Activated CD8-positive, alpha-beta T cell treated with anti-CD3 and anti-CD28 coated beads for 36 hours (primary cell): ENCODE measurements at regions not wholly inside any gene's neighbourhood (a gene's known extent, or its start where the extent isn't known, plus 50 kb on each side); places are given as distances from the start of the nearest gene placed in this dataset.
A peak's percentile ranks its signal among the peaks of the same experiment; 100 is the strongest.

ENCODE experiments used
- ATAC-seq: fragments of 200-7000 bp; cut with Tn5 transposase; one replicate; pipeline ENCODE4 v1.10.0; 2021; ENCODE audit warnings: mild to moderate bottlenecking, moderate library complexity
- CTCF ChIA-PET: fragments of 350-600 bp; sonication (Branson Sonifier 250); formaldehyde crosslinking; loops from one replicate; lab custom pipeline; 2021; ENCODE audit warnings: antibody characterized with exemption; lab: Charles Lee
- POLR2A ChIA-PET: fragments of 350-600 bp; sonication (Branson Sonifier 250); formaldehyde crosslinking; loops from one replicate; lab custom pipeline; 2021; ENCODE audit warnings: antibody characterized with exemption; lab: Charles Lee
- DNase-seq: peaks from one replicate; pipeline ENCODE4 v3.0.0-alpha.2; 2020
- H3K27ac Mint-ChIP-seq: one replicate; pipeline ENCODE4 v1.8.0; 2021; ENCODE audit warnings: mild to moderate bottlenecking, mixed read lengths
- H3K27me3 Mint-ChIP-seq: one replicate; pipeline ENCODE4 v1.8.0; 2021; ENCODE audit warnings: mixed read lengths
- H3K36me3 Mint-ChIP-seq: one replicate; pipeline ENCODE4 v1.8.0; 2021; ENCODE audit warnings: low read depth, mixed read lengths
- H3K4me1 Mint-ChIP-seq: one replicate; pipeline ENCODE4 v1.8.0; 2021; ENCODE audit warnings: low read depth, mixed read lengths
- H3K4me3 Mint-ChIP-seq: one replicate; pipeline ENCODE4 v1.8.0; 2021; ENCODE audit warnings: mild to moderate bottlenecking, moderate library complexity, mixed read lengths
- H3K9me3 Mint-ChIP-seq: one replicate; pipeline ENCODE4 v1.8.0; 2021; ENCODE audit warnings: mixed read lengths
- intact Hi-C: fragments of 100-400 bp; cut with micrococcal nuclease; formaldehyde crosslinking; loops from one replicate; pipeline ENCODE4 v1.10.0; 2022
- TF ChIP-seq, protein P1 (sequence below): fragments of 200-600 bp; IDR thresholded peaks from one replicate; pipeline ENCODE4 v1.8.0; 2022; ENCODE audit warnings: antibody characterized with exemption, mild to moderate bottlenecking

DNA sequence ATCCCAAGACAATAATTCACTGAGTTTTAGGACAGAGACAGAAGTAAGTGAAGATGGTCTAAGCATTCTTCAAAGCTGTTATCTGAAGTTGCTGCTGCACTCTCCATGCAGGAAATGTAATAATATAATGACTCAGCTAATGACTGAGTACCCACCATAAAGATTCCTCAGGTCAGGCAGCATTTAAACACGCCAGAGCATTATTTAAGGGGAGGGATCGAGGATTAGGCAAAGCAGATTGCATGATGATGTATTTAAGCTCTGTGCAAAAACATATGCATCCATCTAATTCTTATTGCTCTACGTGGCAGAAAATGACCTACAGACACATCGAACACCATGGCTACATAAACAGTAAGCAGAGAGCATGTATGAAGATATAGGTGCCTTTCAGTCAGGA, 216.4 kb downstream of the UNC5CL start:
- H3K4me1 Mint-ChIP-seq = peaks cover 3% of the 10 kb centered on the region
- no peak for ATAC-seq
- no peak for DNase-seq
- TF ChIP-seq, protein P1, sequence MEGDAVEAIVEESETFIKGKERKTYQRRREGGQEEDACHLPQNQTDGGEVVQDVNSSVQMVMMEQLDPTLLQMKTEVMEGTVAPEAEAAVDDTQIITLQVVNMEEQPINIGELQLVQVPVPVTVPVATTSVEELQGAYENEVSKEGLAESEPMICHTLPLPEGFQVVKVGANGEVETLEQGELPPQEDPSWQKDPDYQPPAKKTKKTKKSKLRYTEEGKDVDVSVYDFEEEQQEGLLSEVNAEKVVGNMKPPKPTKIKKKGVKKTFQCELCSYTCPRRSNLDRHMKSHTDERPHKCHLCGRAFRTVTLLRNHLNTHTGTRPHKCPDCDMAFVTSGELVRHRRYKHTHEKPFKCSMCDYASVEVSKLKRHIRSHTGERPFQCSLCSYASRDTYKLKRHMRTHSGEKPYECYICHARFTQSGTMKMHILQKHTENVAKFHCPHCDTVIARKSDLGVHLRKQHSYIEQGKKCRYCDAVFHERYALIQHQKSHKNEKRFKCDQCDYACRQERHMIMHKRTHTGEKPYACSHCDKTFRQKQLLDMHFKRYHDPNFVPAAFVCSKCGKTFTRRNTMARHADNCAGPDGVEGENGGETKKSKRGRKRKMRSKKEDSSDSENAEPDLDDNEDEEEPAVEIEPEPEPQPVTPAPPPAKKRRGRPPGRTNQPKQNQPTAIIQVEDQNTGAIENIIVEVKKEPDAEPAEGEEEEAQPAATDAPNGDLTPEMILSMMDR = no peak
- H3K27ac Mint-ChIP-seq = no peak overlapping the region
- ChIA-PET POLR2A (no interaction called here), CTCF (interaction anchor here (0.8 to 1.6 kb wide), 3 partner anchors 19 to 24 kb away, joined by 3 to 4 read pairs (median 4); no protein-coding TSS in a partner anchor)
- no peaks in the 10 kb centered on the region for H3K36me3 Mint-ChIP-seq
- H3K27me3 Mint-ChIP-seq = peaks cover 18% of the 10 kb centered on the region
- intact Hi-C loops = no loop called here
- no peaks in the 10 kb centered on the region for H3K9me3 Mint-ChIP-seq
- no peak overlapping the region for H3K4me3 Mint-ChIP-seq

DNA sequence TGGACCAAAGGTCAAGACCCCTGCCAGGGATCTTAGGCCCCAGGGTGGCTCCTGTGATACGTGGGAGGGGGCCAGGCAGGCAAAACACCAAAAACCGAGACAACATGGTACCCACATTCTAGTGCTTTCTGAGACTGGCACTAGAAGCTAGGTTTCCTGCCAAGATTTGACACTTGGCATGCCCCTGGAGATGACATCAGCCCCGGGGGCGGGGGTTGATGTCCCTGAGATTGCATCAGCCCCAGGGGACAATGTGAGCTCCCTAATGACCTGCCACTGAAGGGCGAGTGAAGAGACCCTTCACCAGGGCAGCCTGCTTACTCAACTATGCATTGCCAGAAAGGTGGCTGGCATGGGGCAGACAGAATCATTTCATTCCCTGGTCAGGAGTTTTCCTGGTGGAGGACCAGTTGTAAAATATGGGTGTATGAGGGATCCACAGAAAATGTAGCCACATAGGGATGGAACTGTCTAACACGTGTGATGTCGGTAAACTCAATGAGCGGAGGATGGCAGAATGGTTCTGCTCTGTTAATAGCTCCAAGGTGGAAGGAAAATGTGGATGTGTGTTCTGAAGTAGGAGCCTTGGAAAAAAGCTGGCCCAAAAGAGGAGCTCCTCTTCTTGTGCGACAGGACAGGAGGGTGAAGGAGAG, 219.7 kb downstream of the UNC5CL start:
- ChIA-PET CTCF (interaction anchor here (1.5 kb wide), 1 partner anchor 16 kb away, joined by 4 read pairs; no protein-coding TSS in a partner anchor), POLR2A (interaction anchor here (1.5 kb wide), 1 partner anchor 11 kb away, joined by 3 read pairs; no protein-coding TSS in a partner anchor)
- Mint-ChIP-seq H3K4me1 (peaks cover 3% of the 10 kb centered on the region), H3K9me3 (no peaks in the 10 kb centered on the region), H3K27ac (peak overlapping the region; percentile 69), H3K4me3 (no peak overlapping the region), H3K36me3 (no peaks in the 10 kb centered on the region), H3K27me3 (peaks cover 12% of the 10 kb centered on the region)
- intact Hi-C loops = no loop called here
- TF ChIP-seq, protein P1 = no peak
- peak; percentile 62 for DNase-seq
- peak; percentile 17 for ATAC-seq

DNA sequence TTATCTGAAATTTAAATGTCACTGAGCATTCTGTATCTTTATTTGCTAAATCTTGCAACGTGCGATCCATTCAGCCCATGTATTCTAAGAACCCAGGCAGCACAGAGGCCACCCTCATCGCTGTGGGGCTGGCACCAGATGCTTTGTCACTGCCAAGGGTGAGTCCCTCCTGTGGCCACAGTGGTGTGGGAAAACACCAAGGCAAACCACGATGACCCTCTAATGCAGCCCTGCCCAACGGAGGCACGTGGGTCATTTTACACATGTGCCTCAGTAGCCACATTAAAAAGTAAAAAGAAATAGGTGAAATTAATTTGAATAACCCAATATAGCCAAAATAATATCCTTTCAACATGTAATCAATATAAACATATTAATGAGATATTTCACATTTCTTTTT, 221.7 kb downstream of the UNC5CL start:
- H3K4me1 Mint-ChIP-seq = peaks cover 3% of the 10 kb centered on the region
- H3K27ac Mint-ChIP-seq = no peak overlapping the region
- ChIA-PET POLR2A (interaction anchor here (0.6 kb wide), 1 partner anchor 1103 kb away, joined by 4 read pairs; no protein-coding TSS in a partner anchor), CTCF (no interaction called here)
- TF ChIP-seq, protein P1 = no peak
- ATAC-seq = no peak
- no peak overlapping the region for H3K4me3 Mint-ChIP-seq
- peak; percentile 10 for DNase-seq
- intact Hi-C loops = no loop called here
- no peaks in the 10 kb centered on the region for H3K9me3 Mint-ChIP-seq
- H3K27me3 Mint-ChIP-seq = peaks cover 3% of the 10 kb centered on the region
- no peaks in the 10 kb centered on the region for H3K36me3 Mint-ChIP-seq

DNA sequence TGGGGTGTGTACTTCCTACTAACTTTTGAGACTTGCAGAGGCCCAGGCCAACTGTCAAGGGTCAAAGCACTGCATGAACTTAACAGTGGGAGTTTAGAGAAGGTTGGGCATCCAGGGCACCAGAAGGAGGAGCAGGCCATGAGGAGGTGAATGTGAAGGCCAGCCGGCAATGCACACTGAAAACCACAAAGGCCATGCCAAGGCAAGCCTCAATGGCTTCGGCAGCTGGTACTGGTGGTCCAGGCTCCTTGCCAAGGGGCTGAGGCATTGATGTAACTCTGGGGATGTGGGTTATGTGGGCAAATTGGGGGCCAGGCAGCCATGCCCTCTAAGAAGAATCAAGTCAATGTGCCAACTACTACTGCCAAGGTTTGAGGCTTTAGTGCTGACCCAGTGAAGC, 222.4 kb downstream of the UNC5CL start:
- ChIA-PET POLR2A (no interaction called here), CTCF (no interaction called here)
- intact Hi-C loops = no loop called here
- no peak overlapping the region for H3K27ac Mint-ChIP-seq
- peaks cover 3% of the 10 kb centered on the region for H3K4me1 Mint-ChIP-seq
- ATAC-seq = no peak
- H3K36me3 Mint-ChIP-seq = no peaks in the 10 kb centered on the region
- no peaks in the 10 kb centered on the region for H3K9me3 Mint-ChIP-seq
- TF ChIP-seq, protein P1 = no peak
- no peak overlapping the region for H3K4me3 Mint-ChIP-seq
- no peak for DNase-seq
- peaks cover 3% of the 10 kb centered on the region for H3K27me3 Mint-ChIP-seq

DNA sequence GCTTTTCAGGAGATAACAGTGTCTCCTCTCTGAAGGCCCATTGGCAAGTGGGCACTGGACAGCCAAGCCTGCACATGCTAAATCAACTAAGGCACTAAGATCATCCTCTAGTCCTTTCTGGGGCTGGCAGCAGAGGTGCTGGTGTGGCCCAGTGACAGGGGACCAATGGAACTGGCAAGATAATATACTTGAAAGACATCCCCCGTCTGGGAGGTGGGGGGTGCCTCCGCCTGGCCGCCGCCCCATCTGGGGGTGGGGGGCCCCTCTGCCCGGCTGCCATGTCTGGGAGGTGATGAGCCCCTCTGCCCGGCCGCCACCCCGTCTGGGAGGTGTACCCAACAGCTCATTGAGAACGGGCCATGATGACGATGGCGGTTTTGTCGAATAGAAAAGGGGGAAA, 223.3 kb downstream of the UNC5CL start:
- peaks cover 3% of the 10 kb centered on the region for H3K4me1 Mint-ChIP-seq
- ATAC-seq (no peak), DNase-seq (no peak)
- POLR2A ChIA-PET = no interaction called here
- H3K27ac Mint-ChIP-seq = no peak overlapping the region
- CTCF ChIA-PET = no interaction called here
- intact Hi-C loops = no loop called here
- TF ChIP-seq, protein P1 = no peak
- H3K4me3 Mint-ChIP-seq = no peak overlapping the region
- H3K36me3 Mint-ChIP-seq = no peaks in the 10 kb centered on the region
- no peaks in the 10 kb centered on the region for H3K27me3 Mint-ChIP-seq
- no peaks in the 10 kb centered on the region for H3K9me3 Mint-ChIP-seq
